Liver (tissue), 8 donors: ENCODE measurements at regions not wholly inside any gene's neighbourhood (a gene's known extent, or its start where the extent isn't known, plus 50 kb on each side); places are given as distances from the start of the nearest gene placed in this dataset.

Experiments
- DNase-seq: peaks from one replicate; pipeline ENCODE4 v3.0.0-alpha.2; 2017; ENCODE audit warnings: low spot score
- H3K27ac ChIP-seq, 2 donors: one replicate each; pipeline ENCODE4 v1.7.0; 2013; ENCODE audit warnings: inconsistent platforms in 2 of 2, low read length in 2 of 2, control low read depth in 1 of 2, low read depth in 1 of 2, mild to moderate bottlenecking in 1 of 2
- H3K27me3 ChIP-seq, 4 donors: one replicate each; pipeline versions ENCODE4 v1.6.1 to v1.7.0; 2013; ENCODE audit warnings: low read length in 3 of 4, inconsistent platforms in 1 of 4, mild to moderate bottlenecking in 1 of 4, moderate library complexity in 1 of 4; ENCODE audit not compliant: control insufficient read depth in 4 of 4, insufficient read depth in 4 of 4
- H3K36me3 ChIP-seq, 4 donors: one replicate each; pipeline versions ENCODE4 v1.6.1 to v1.7.0; 2013; ENCODE audit warnings: low read length in 3 of 4, mild to moderate bottlenecking in 3 of 4, low read depth in 1 of 4, moderate library complexity in 1 of 4; ENCODE audit not compliant: control insufficient read depth in 4 of 4, insufficient read depth in 3 of 4
- H3K4me1 ChIP-seq, 4 donors: one replicate each; pipeline versions ENCODE4 v1.6.1 to v1.7.0; 2013; ENCODE audit warnings: low read length in 3 of 4, mild to moderate bottlenecking in 3 of 4, moderate library complexity in 1 of 4; ENCODE audit not compliant: control insufficient read depth in 4 of 4, insufficient read depth in 4 of 4
- H3K4me3 ChIP-seq, 3 donors: one replicate each; pipeline versions ENCODE4 v1.6.1 to v1.7.0; 2013; ENCODE audit warnings: low read length in 3 of 3, control low read depth in 1 of 3, low read depth in 1 of 3, mild to moderate bottlenecking in 1 of 3
- H3K9ac ChIP-seq, 2 donors: one replicate each; pipeline ENCODE4 v1.7.0; 2013; ENCODE audit warnings: low read length in 2 of 2, mild to moderate bottlenecking in 2 of 2, moderate library complexity in 2 of 2, control low read depth in 1 of 2, low read depth in 1 of 2
- H3K9me3 ChIP-seq, 4 donors: one replicate each; pipeline versions ENCODE4 v1.6.1 to v1.7.0; 2013; ENCODE audit warnings: low read length in 3 of 4; ENCODE audit not compliant: control insufficient read depth in 4 of 4
- EGR1 ChIP-seq, 2 donors: IDR thresholded peaks; 2 replicates each; pipeline ENCODE4 v1.6.1; 2016 to 2018; ENCODE audit warnings: antibody characterized with exemption in 2 of 2, low read depth in 2 of 2
- FOXA1 ChIP-seq: IDR thresholded peaks from 2 replicates; pipeline ENCODE4 v1.6.1; 2016; ENCODE audit warnings: antibody characterized with exemption
- FOXA2 ChIP-seq: IDR thresholded peaks from 2 replicates; pipeline ENCODE4 v1.6.1; 2016; ENCODE audit warnings: antibody characterized with exemption
- GABPA ChIP-seq, 2 donors: IDR thresholded peaks in 1 of 2; conservative IDR thresholded peaks in 1 of 2; 2 replicates each; pipeline ENCODE4 v1.6.1; 2016; ENCODE audit warnings: antibody characterized with exemption in 2 of 2, mild to moderate bottlenecking in 1 of 2, moderate library complexity in 1 of 2
- HNF4A ChIP-seq, 2 donors: conservative IDR thresholded peaks; 2 replicates each; pipeline ENCODE4 v1.6.1; 2016; ENCODE audit warnings: antibody characterized with exemption in 2 of 2, mild to moderate bottlenecking in 2 of 2
- HNF4G ChIP-seq: IDR thresholded peaks from 2 replicates; pipeline ENCODE4 v1.6.1; 2016; ENCODE audit warnings: antibody characterized with exemption
- JUND ChIP-seq, 2 donors: IDR thresholded peaks; 2 replicates each; pipeline ENCODE4 v1.6.1; 2016; ENCODE audit warnings: antibody characterized with exemption in 2 of 2
- NR2F2 ChIP-seq: IDR thresholded peaks from 2 replicates; pipeline ENCODE4 v1.6.1; 2016; ENCODE audit warnings: antibody characterized with exemption
- RAD21 ChIP-seq, 2 donors: IDR thresholded peaks; 2 replicates each; pipeline ENCODE4 v1.6.1; 2016; ENCODE audit warnings: antibody characterized with exemption in 2 of 2, mild to moderate bottlenecking in 2 of 2
- RXRA ChIP-seq, 2 donors: IDR thresholded peaks; 2 replicates each; pipeline ENCODE4 v1.6.1; 2017 to 2018; ENCODE audit warnings: antibody characterized with exemption in 2 of 2, mild to moderate bottlenecking in 1 of 2
- SP1 ChIP-seq: IDR thresholded peaks from 2 replicates; pipeline ENCODE4 v1.6.1; 2018; ENCODE audit warnings: antibody characterized with exemption, mild to moderate bottlenecking
- TAF1 ChIP-seq: conservative IDR thresholded peaks from 2 replicates; pipeline ENCODE4 v1.6.1; 2016; ENCODE audit warnings: antibody characterized with exemption, mild to moderate bottlenecking
- YY1 ChIP-seq: IDR thresholded peaks from 2 replicates; pipeline ENCODE4 v1.6.1; 2016; ENCODE audit warnings: antibody characterized with exemption, mild to moderate bottlenecking
- WGBS: extraction: QIAGEN DNeasy Blood & Tissue Kit; methylation state at CpG from one replicate; pipeline ENCODE4 v1.1.7; 2013; 5-methylcytosine and 5-hydroxymethylcytosine counted together
- TF ChIP-seq, protein P1 (sequence below): IDR thresholded peaks from 2 replicates; pipeline ENCODE4 v1.6.1; 2016; ENCODE audit warnings: antibody characterized with exemption
- TF ChIP-seq, protein P2 (sequence below): IDR thresholded peaks from 2 replicates; pipeline ENCODE4 v1.6.1; 2016; ENCODE audit warnings: antibody characterized with exemption, mild to moderate bottlenecking
- TF ChIP-seq, protein P3 (sequence below): IDR thresholded peaks from 2 replicates; pipeline ENCODE4 v1.6.1; 2016; ENCODE audit warnings: antibody characterized with exemption
- TF ChIP-seq, protein P4 (sequence below): IDR thresholded peaks from 2 replicates; pipeline ENCODE4 v1.6.1; 2016; ENCODE audit warnings: antibody characterized with exemption
- TF ChIP-seq, protein P5 (sequence below): fragments of 150-350 bp; IDR thresholded peaks from 2 replicates; pipeline ENCODE4 v1.5.1; 2017; ENCODE audit warnings: improper control_type of control experiment, low read depth, low read length; ENCODE audit not compliant: missing input control
- donor health status: healthy.
- donor health status: healthy.
- donor health status: healthy.
- donor health status: healthy.
- donor health status: healthy.

DNA sequence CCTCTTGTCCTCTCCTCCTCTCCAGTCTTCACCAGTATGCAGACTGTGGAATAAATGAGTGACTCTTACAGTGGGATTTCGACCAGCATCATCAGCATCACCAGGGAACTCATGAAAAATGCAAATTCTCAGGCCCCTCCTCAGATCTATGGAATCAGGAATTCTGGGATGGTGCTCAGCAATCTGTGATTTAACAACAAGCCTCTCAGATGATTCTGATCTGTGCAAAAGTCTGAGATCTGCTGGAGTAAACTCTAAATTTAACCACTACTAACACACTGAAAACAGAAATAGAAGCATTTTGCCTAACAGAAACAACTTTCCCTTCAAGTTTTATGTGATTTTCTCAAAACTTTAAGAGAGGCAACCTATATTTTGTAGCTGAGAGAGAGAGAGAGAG lies 124.8 kb upstream of the FAM3C start:
- TF ChIP-seq, protein P1, sequence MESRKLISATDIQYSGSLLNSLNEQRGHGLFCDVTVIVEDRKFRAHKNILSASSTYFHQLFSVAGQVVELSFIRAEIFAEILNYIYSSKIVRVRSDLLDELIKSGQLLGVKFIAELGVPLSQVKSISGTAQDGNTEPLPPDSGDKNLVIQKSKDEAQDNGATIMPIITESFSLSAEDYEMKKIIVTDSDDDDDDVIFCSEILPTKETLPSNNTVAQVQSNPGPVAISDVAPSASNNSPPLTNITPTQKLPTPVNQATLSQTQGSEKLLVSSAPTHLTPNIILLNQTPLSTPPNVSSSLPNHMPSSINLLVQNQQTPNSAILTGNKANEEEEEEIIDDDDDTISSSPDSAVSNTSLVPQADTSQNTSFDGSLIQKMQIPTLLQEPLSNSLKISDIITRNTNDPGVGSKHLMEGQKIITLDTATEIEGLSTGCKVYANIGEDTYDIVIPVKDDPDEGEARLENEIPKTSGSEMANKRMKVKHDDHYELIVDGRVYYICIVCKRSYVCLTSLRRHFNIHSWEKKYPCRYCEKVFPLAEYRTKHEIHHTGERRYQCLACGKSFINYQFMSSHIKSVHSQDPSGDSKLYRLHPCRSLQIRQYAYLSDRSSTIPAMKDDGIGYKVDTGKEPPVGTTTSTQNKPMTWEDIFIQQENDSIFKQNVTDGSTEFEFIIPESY, result no peak
- TF ChIP-seq, protein P2, sequence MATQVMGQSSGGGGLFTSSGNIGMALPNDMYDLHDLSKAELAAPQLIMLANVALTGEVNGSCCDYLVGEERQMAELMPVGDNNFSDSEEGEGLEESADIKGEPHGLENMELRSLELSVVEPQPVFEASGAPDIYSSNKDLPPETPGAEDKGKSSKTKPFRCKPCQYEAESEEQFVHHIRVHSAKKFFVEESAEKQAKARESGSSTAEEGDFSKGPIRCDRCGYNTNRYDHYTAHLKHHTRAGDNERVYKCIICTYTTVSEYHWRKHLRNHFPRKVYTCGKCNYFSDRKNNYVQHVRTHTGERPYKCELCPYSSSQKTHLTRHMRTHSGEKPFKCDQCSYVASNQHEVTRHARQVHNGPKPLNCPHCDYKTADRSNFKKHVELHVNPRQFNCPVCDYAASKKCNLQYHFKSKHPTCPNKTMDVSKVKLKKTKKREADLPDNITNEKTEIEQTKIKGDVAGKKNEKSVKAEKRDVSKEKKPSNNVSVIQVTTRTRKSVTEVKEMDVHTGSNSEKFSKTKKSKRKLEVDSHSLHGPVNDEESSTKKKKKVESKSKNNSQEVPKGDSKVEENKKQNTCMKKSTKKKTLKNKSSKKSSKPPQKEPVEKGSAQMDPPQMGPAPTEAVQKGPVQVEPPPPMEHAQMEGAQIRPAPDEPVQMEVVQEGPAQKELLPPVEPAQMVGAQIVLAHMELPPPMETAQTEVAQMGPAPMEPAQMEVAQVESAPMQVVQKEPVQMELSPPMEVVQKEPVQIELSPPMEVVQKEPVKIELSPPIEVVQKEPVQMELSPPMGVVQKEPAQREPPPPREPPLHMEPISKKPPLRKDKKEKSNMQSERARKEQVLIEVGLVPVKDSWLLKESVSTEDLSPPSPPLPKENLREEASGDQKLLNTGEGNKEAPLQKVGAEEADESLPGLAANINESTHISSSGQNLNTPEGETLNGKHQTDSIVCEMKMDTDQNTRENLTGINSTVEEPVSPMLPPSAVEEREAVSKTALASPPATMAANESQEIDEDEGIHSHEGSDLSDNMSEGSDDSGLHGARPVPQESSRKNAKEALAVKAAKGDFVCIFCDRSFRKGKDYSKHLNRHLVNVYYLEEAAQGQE, result no peak
- TF ChIP-seq RXRA (IDR thresholded peaks at IDR 0.05) (no peak), FOXA1 (no peak), NR2F2 (no peak), EGR1 (IDR thresholded peaks at IDR 0.05; ENCODE audit: low read depth in 2 of 2) (no peak), JUND (IDR thresholded peaks at IDR 0.05) (no peak), RAD21 (IDR thresholded peaks at IDR 0.05) (no peak), GABPA (IDR thresholded peaks at IDR 0.05 in 1 of 2, conservative IDR thresholded peaks at IDR 0.05 in 1 of 2) (no peak), FOXA2 (no peak), SP1 (no peak), YY1 (no peak), TAF1 (no peak), HNF4A (conservative IDR thresholded peaks at IDR 0.05) (no peak), HNF4G (no peak)
- TF ChIP-seq, protein P3, sequence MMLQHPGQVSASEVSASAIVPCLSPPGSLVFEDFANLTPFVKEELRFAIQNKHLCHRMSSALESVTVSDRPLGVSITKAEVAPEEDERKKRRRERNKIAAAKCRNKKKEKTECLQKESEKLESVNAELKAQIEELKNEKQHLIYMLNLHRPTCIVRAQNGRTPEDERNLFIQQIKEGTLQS, result no peak
- TF ChIP-seq, protein P4, sequence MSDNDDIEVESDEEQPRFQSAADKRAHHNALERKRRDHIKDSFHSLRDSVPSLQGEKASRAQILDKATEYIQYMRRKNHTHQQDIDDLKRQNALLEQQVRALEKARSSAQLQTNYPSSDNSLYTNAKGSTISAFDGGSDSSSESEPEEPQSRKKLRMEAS, result no peak
- TF ChIP-seq, protein P5, sequence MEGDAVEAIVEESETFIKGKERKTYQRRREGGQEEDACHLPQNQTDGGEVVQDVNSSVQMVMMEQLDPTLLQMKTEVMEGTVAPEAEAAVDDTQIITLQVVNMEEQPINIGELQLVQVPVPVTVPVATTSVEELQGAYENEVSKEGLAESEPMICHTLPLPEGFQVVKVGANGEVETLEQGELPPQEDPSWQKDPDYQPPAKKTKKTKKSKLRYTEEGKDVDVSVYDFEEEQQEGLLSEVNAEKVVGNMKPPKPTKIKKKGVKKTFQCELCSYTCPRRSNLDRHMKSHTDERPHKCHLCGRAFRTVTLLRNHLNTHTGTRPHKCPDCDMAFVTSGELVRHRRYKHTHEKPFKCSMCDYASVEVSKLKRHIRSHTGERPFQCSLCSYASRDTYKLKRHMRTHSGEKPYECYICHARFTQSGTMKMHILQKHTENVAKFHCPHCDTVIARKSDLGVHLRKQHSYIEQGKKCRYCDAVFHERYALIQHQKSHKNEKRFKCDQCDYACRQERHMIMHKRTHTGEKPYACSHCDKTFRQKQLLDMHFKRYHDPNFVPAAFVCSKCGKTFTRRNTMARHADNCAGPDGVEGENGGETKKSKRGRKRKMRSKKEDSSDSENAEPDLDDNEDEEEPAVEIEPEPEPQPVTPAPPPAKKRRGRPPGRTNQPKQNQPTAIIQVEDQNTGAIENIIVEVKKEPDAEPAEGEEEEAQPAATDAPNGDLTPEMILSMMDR, result no peak
- H3K27ac ChIP-seq, result no peak overlapping the region
- H3K4me1 ChIP-seq, result no peaks in the 10 kb centered on the region
- DNase-seq, result no peak
- peaks cover 0 to 2% (median 0%) of the 10 kb centered on the region in 4 donors for H3K27me3 ChIP-seq
- no peaks in the 10 kb centered on the region for H3K9me3 ChIP-seq
- H3K4me3 ChIP-seq, result no peak overlapping the region
- 77% methylated on average over 1 of the region's 1 CpG for WGBS
- H3K36me3 ChIP-seq, result no peaks in the 10 kb centered on the region
- H3K9ac ChIP-seq, result no peak overlapping the region
